Mesendoderm (in vitro differentiated cells): ENCODE measurements at regions not wholly inside any gene's neighbourhood (a gene's known extent, or its start where the extent isn't known, plus 50 kb on each side); places are given as distances from the start of the nearest gene placed in this dataset.

Experiments used
- DNase-seq: peaks from one replicate; pipeline ENCODE4 v3.0.0; 2013
- H2AK5ac ChIP-seq: 2 replicates; pipeline ENCODE4 v1.6.1; 2013; ENCODE audit warnings: low read length, inconsistent platforms
- H2BK120ac ChIP-seq: 2 replicates; pipeline ENCODE4 v1.6.1; 2013; ENCODE audit warnings: low read depth, mild to moderate bottlenecking, low read length, moderate library complexity, mixed read lengths
- H2BK15ac ChIP-seq: replicated peaks from 2 replicates; pipeline ENCODE4 v1.6.1; 2013; ENCODE audit warnings: low read depth, mild to moderate bottlenecking, moderate library complexity
- H2BK5ac ChIP-seq: 2 replicates; pipeline ENCODE4 v1.6.1; 2013; ENCODE audit warnings: low read length, inconsistent platforms
- H3K18ac ChIP-seq: 2 replicates; pipeline ENCODE4 v1.6.1; 2013; ENCODE audit warnings: mild to moderate bottlenecking, low read length, mixed read lengths
- H3K23ac ChIP-seq: one replicate; pipeline ENCODE4 v1.6.1; 2013; ENCODE audit warnings: low read length
- H3K27ac ChIP-seq: 2 replicates; pipeline ENCODE4 v1.5.1; 2013; ENCODE audit warnings: low read depth, mild to moderate bottlenecking, inconsistent platforms, low read length, moderate library complexity
- H3K27me3 ChIP-seq: 2 replicates; pipeline ENCODE4 v1.6.1; 2013; ENCODE audit warnings: low read length, control low read depth, mild to moderate bottlenecking, inconsistent platforms; ENCODE audit not compliant: insufficient read depth, poor library complexity
- H3K36me3 ChIP-seq: 2 replicates; pipeline ENCODE4 v1.6.1; 2013; ENCODE audit warnings: low read length, inconsistent platforms; ENCODE audit not compliant: control insufficient read depth, insufficient read depth
- H3K4ac ChIP-seq: one replicate; pipeline ENCODE4 v1.6.1; 2013; ENCODE audit warnings: low read depth, mild to moderate bottlenecking, low read length, moderate library complexity
- H3K4me1 ChIP-seq: 2 replicates; pipeline ENCODE4 v1.6.1; 2013; ENCODE audit warnings: low read depth, low read length, inconsistent platforms; ENCODE audit not compliant: control insufficient read depth
- H3K4me2 ChIP-seq: 2 replicates; pipeline ENCODE4 v1.6.1; 2013; ENCODE audit warnings: low read length
- H3K4me3 ChIP-seq: 2 replicates; pipeline ENCODE4 v1.5.1; 2013; ENCODE audit warnings: mild to moderate bottlenecking, low read length
- H3K56ac ChIP-seq: one replicate; pipeline ENCODE4 v1.6.1; 2013; ENCODE audit warnings: low read length
- H3K79me1 ChIP-seq: 2 replicates; pipeline ENCODE4 v1.6.1; 2013; ENCODE audit warnings: low read length, inconsistent platforms
- H3K79me2 ChIP-seq: 2 replicates; pipeline ENCODE4 v1.6.1; 2013; ENCODE audit warnings: mild to moderate bottlenecking, low read length; ENCODE audit not compliant: control insufficient read depth, insufficient read depth
- H3K9ac ChIP-seq: 2 replicates; pipeline ENCODE4 v1.6.1; 2013; ENCODE audit warnings: low read length, inconsistent platforms
- H4K5ac ChIP-seq: one replicate; pipeline ENCODE4 v1.6.1; 2013; ENCODE audit warnings: low read length
- H4K8ac ChIP-seq: one replicate; pipeline ENCODE4 v1.6.1; 2013; ENCODE audit warnings: low read depth, mild to moderate bottlenecking, control low read depth, low read length, moderate library complexity
- WGBS: extraction: QIAGEN DNeasy Blood & Tissue Kit; methylation state at CpG from one replicate; pipeline ENCODE4 v1.1.7; 2013; ENCODE audit warnings: low lambda C conversion rate, missing lambda C conversion rate; ENCODE audit not compliant: insufficient coverage; ENCODE audit errors: extremely low coverage; 5-methylcytosine and 5-hydroxymethylcytosine counted together

DNA sequence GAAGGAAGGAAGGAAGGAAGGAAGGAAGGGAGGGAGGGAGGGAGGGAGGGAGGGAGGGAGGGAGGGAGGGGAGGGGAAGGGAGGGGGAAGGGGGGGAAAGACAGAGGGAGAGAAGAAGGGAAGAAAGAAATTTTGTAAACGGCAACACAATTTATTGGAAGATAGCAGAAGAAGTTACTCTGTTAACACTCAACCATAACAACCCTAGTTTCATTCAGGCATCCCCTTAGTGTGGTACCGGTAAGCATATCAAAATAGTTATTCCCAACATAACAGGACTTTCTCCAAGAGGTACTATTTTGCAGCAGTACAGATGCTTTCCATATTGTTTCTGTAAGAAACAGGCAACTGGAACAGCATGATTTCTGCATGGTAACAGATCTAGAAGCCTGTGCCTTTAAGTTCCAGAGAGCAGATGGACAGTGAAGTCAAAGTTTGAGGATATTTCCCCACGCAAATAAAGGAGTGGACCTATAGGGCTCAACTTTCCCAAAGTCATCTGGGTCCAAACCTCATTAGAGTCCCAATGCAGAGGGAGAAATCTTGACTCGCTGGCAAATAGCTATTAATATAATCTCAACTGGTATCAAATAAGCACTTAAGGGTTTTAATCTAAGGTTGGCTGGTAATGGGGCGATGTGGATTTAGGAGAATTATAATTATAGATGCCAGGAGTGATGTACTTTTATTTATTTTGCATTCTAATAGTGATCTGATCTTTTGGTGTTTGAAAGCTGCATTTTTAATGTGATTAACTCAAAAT, 69.4 kb downstream of the TENT5A start:
- no peaks in the 10 kb centered on the region for H3K36me3 ChIP-seq
- H3K79me1 ChIP-seq = no peaks in the 10 kb centered on the region
- no peak overlapping the region for H4K5ac ChIP-seq
- WGBS = 100% methylated on average over 1 of the region's 5 CpGs
- no peak for DNase-seq
- no peak overlapping the region for H2BK120ac ChIP-seq
- H3K4me1 ChIP-seq = no peaks in the 10 kb centered on the region
- H2BK5ac ChIP-seq = no peak overlapping the region
- H3K23ac ChIP-seq = no peak overlapping the region
- no peak overlapping the region for H3K56ac ChIP-seq
- no peak overlapping the region for H4K8ac ChIP-seq
- no peaks in the 10 kb centered on the region for H3K27me3 ChIP-seq
- no peak overlapping the region for H3K4ac ChIP-seq
- H3K27ac ChIP-seq = no peak overlapping the region
- H3K79me2 ChIP-seq = no peaks in the 10 kb centered on the region
- H3K4me2 ChIP-seq = no peak overlapping the region
- H3K4me3 ChIP-seq = no peak overlapping the region
- no peak overlapping the region for H3K9ac ChIP-seq
- H3K18ac ChIP-seq = no peak overlapping the region
- no peak overlapping the region for H2AK5ac ChIP-seq
- H2BK15ac ChIP-seq = no peak overlapping the region

GRCh38 chr6:81682235-81682795, 70.2 kb downstream of the TENT5A start:
- Histone ChIP-seq H3K36me3 (no peaks in the 10 kb centered on the region), H3K4me3 (no peak overlapping the region), H3K27me3 (no peaks in the 10 kb centered on the region), H2BK15ac (no peak overlapping the region), H3K56ac (no peak overlapping the region), H2BK5ac (no peak overlapping the region), H2BK120ac (no peak overlapping the region), H3K4me2 (no peak overlapping the region), H3K4me1 (no peaks in the 10 kb centered on the region), H4K5ac (no peak overlapping the region), H3K79me1 (no peaks in the 10 kb centered on the region), H3K79me2 (no peaks in the 10 kb centered on the region), H3K4ac (no peak overlapping the region), H3K18ac (no peak overlapping the region), H2AK5ac (no peak overlapping the region), H3K27ac (no peak overlapping the region), H3K23ac (no peak overlapping the region), H4K8ac (no peak overlapping the region), H3K9ac (no peak overlapping the region)
- no peak for DNase-seq

GRCh38 chr6:81669445-81669844, 83.0 kb downstream of the TENT5A start:
- Histone ChIP-seq H2BK120ac (no peak overlapping the region), H3K4ac (no peak overlapping the region), H3K27ac (no peak overlapping the region), H3K56ac (no peak overlapping the region), H3K36me3 (no peaks in the 10 kb centered on the region), H4K8ac (no peak overlapping the region), H2BK5ac (no peak overlapping the region), H2AK5ac (no peak overlapping the region), H3K23ac (no peak overlapping the region), H3K18ac (no peak overlapping the region), H3K79me1 (no peaks in the 10 kb centered on the region), H3K27me3 (no peaks in the 10 kb centered on the region), H3K9ac (no peak overlapping the region), H4K5ac (no peak overlapping the region), H3K79me2 (no peaks in the 10 kb centered on the region), H3K4me1 (no peaks in the 10 kb centered on the region), H3K4me3 (no peak overlapping the region), H3K4me2 (no peak overlapping the region), H2BK15ac (no peak overlapping the region)
- WGBS = no CpG with 5 or more reads among the region's 2 CpGs
- DNase-seq = no peak

DNA sequence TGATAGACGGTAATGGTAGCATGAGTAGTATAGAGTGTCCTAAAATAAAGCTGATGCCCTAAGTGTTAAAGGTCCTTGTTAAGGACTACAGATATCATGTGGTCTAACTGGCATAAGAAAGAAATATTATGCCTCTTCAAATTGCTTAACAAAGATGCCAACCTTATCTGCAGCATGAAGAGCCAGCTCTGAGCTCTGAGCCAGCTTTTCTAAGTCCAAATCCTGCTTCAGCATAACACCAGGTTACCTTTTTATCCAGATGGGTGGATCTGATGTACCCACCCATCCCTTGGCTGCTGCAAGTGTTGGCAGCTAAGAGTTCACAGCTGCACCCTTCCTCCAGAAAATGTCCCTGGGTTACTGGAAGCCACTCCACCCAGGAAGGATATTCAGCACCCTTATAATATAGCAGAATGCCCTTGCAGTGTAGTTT, 83.8 kb downstream of the TENT5A start:
- H3K23ac ChIP-seq = no peak overlapping the region
- H4K5ac ChIP-seq = no peak overlapping the region
- no peak overlapping the region for H3K18ac ChIP-seq
- H3K36me3 ChIP-seq = no peaks in the 10 kb centered on the region
- H3K79me2 ChIP-seq = no peaks in the 10 kb centered on the region
- no peaks in the 10 kb centered on the region for H3K4me1 ChIP-seq
- no peak overlapping the region for H3K56ac ChIP-seq
- no peak overlapping the region for H2AK5ac ChIP-seq
- WGBS = no CpG with 5 or more reads among the region's 1 CpG
- H3K27ac ChIP-seq = no peak overlapping the region
- H2BK5ac ChIP-seq = no peak overlapping the region
- H2BK15ac ChIP-seq = no peak overlapping the region
- H3K4ac ChIP-seq = no peak overlapping the region
- no peaks in the 10 kb centered on the region for H3K27me3 ChIP-seq
- H3K4me3 ChIP-seq = no peak overlapping the region
- DNase-seq = no peak
- no peak overlapping the region for H3K4me2 ChIP-seq
- no peak overlapping the region for H2BK120ac ChIP-seq
- H3K9ac ChIP-seq = no peak overlapping the region
- H3K79me1 ChIP-seq = no peaks in the 10 kb centered on the region
- H4K8ac ChIP-seq = no peak overlapping the region

DNA sequence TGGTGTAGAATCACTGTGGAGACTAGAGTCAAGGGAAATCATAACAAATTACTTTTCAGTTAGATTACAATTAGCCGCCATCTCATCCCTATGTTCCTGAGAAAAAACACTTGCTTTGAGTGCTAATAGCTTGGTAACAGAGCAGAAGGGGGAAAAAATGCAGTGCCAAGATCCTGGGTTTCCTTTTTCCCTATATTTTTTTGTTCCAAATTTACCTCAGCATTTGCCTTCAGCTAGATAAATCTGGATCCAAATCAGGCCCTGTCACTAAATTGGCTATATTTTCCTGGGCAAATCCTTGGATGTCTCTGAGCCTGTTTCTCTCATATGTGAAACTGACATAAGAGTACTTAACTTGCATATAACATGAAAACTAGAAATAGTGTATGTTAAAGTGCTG, 86.0 kb downstream of the TENT5A start:
- no peak overlapping the region for H3K27ac ChIP-seq
- no peak overlapping the region for H4K5ac ChIP-seq
- H3K4ac ChIP-seq = no peak overlapping the region
- H3K9ac ChIP-seq = no peak overlapping the region
- no peaks in the 10 kb centered on the region for H3K27me3 ChIP-seq
- H3K4me1 ChIP-seq = no peaks in the 10 kb centered on the region
- DNase-seq = no peak
- WGBS = no CpG with 5 or more reads among the region's 1 CpG
- no peak overlapping the region for H2BK120ac ChIP-seq
- H3K79me1 ChIP-seq = no peaks in the 10 kb centered on the region
- no peak overlapping the region for H2BK5ac ChIP-seq
- no peak overlapping the region for H3K4me2 ChIP-seq
- no peak overlapping the region for H3K23ac ChIP-seq
- H3K4me3 ChIP-seq = no peak overlapping the region
- H2AK5ac ChIP-seq = no peak overlapping the region
- no peak overlapping the region for H2BK15ac ChIP-seq
- H3K36me3 ChIP-seq = no peaks in the 10 kb centered on the region
- no peak overlapping the region for H4K8ac ChIP-seq
- H3K56ac ChIP-seq = no peak overlapping the region
- no peaks in the 10 kb centered on the region for H3K79me2 ChIP-seq
- no peak overlapping the region for H3K18ac ChIP-seq

- H3K27me3 ChIP-seq = no peaks in the 10 kb centered on the region
- no peak for DNase-seq
- no peak overlapping the region for H3K23ac ChIP-seq
- no peak overlapping the region for H3K4me3 ChIP-seq
- no peak overlapping the region for H3K4me2 ChIP-seq
- H3K4ac ChIP-seq = no peak overlapping the region
- H3K27ac ChIP-seq = no peak overlapping the region
- H3K36me3 ChIP-seq = no peaks in the 10 kb centered on the region
- H2BK5ac ChIP-seq = no peak overlapping the region
- H3K18ac ChIP-seq = no peak overlapping the region
- no peak overlapping the region for H2BK120ac ChIP-seq
- no peaks in the 10 kb centered on the region for H3K79me1 ChIP-seq
- H3K79me2 ChIP-seq = no peaks in the 10 kb centered on the region
- H2AK5ac ChIP-seq = no peak overlapping the region
- no peak overlapping the region for H4K5ac ChIP-seq
- no CpG with 5 or more reads among the region's 4 CpGs for WGBS
- H4K8ac ChIP-seq = no peak overlapping the region
- no peak overlapping the region for H3K9ac ChIP-seq
- H3K4me1 ChIP-seq = no peaks in the 10 kb centered on the region
- H2BK15ac ChIP-seq = no peak overlapping the region
- no peak overlapping the region for H3K56ac ChIP-seq
Measured at GRCh38 chr6:81656231-81656630, 96.2 kb downstream of the TENT5A start.
